ENCODE measurements at regions not wholly inside any gene's neighbourhood (a gene's known extent, or its start where the extent isn't known, plus 50 kb on each side); places are given as distances from the start of the nearest gene placed in this dataset.

- TF ChIP-seq SUPT5H (IDR thresholded peaks at IDR 0.05) = no peak
Observed at GRCh38 chr2:128686881-128687555, 368.4 kb upstream of the HS6ST1 start (continued).

- H3K9me3 ChIP-seq (replicated peaks; ENCODE audit: control insufficient read depth, insufficient read depth, low read depth, low read length) = no peaks in the 10 kb centered on the region
- H3K4me1 ChIP-seq (replicated peaks in 1 of 2; ENCODE audit: control insufficient read depth in 2 of 2, insufficient read depth in 2 of 2, low read length in 2 of 2) = peaks cover 0 to 8% of the 10 kb centered on the region in 2 experiments; a peak in 1 of 5 replicates
- FAIRE-seq (no peak), DNase-seq (ENCODE audit: extremely low read depth in 1 of 4, low spot score in 3 of 4) (no peak), ATAC-seq (no peak)
- H3K9me1 ChIP-seq (ENCODE audit: control insufficient read depth, insufficient read depth, low read length) = no peaks in the 10 kb centered on the region
- WGBS (ENCODE audit: insufficient coverage, low coverage, missing lambda C conversion rate) = 0% methylated on average over 4 of the region's 4 CpGs
- no peak overlapping the region for H2AFZ ChIP-seq (ENCODE audit: low read depth, low read length)
- ChIA-PET POLR2A (no interaction called here), CTCF (ENCODE audit: low intra/inter-chr PET ratio) (no interaction called here)
- no peaks in the 10 kb centered on the region for H3K79me2 ChIP-seq (ENCODE audit: control insufficient read depth, insufficient read depth, low read length)
- peaks cover 3 to 28% of the 10 kb centered on the region in 2 experiments; a peak in 2 of 5 replicates for H3K27me3 ChIP-seq (ENCODE audit: control insufficient read depth in 2 of 2, insufficient read depth in 2 of 2, low read length in 2 of 2)
- no peak overlapping the region for H3K4me2 ChIP-seq (ENCODE audit: insufficient read depth, low read length)
- H4K20me1 ChIP-seq (replicated peaks; ENCODE audit: control insufficient read depth, insufficient read depth, low read length) = no peaks in the 10 kb centered on the region
- BruUV-seq (replicated peaks) = no TSS peak
- intact Hi-C loops (cut with micrococcal nuclease) = no loop called here
- H3K4me3 ChIP-seq = no peak overlapping the region
- H3K9ac ChIP-seq (ENCODE audit: insufficient read depth in 1 of 2, low read depth in 2 of 2, low read length in 2 of 2) = no peak overlapping the region
- no peak overlapping the region for H3K27ac ChIP-seq (ENCODE audit: extremely low read depth, low read depth, low read length)
- no peaks in the 10 kb centered on the region for H3K36me3 ChIP-seq (ENCODE audit: control insufficient read depth, insufficient read depth, low read length)
- in situ Hi-C loops (cut with MboI) = no loop called here
- TF ChIP-seq TEAD1 (CRISPR knock-in tag; IDR thresholded peaks at IDR 0.05) (no peak), ZNF146 (CRISPR knock-in tag; IDR thresholded peaks at IDR 0.05; ENCODE audit: unreplicated experiment) (no peak), ELK1 (CRISPR knock-in tag; IDR thresholded peaks at IDR 0.05) (no peak), ZNF584 (CRISPR knock-in tag; IDR thresholded peaks at IDR 0.05; ENCODE audit: low read depth) (no peak), CEBPG (CRISPR knock-in tag; IDR thresholded peaks at IDR 0.05) (no peak), CEBPG (tag; conservative IDR thresholded peaks at IDR 0.05 in 1 of 2, IDR thresholded peaks at IDR 0.05 in 1 of 2) (no peak), PCBP2 (IDR thresholded peaks at IDR 0.05; ENCODE audit: low read depth, low read length, poor library complexity, severe bottlenecking) (no peak), ZNF354B (CRISPR knock-in tag; IDR thresholded peaks at IDR 0.05) (no peak), AFF1 (IDR thresholded peaks at IDR 0.05; ENCODE audit: low read depth in 1 of 2, partially characterized antibody in 2 of 2) (no peak), BRCA1 (IDR thresholded peaks at IDR 0.05) (no peak), BRCA1 (CRISPR knock-in tag; IDR thresholded peaks at IDR 0.05) (no peak), GTF3C2 (IDR thresholded peaks at IDR 0.05; ENCODE audit: borderline replicate concordance, extremely low read depth, insufficient read length) (no peak)
Observed at GRCh38 chr2:128687565-128687964, 368.9 kb upstream of the HS6ST1 start.
